ENCODE measurements at regions not wholly inside any gene's neighbourhood (a gene's known extent, or its start where the extent isn't known, plus 50 kb on each side); places are given as distances from the start of the nearest gene placed in this dataset.

DNA sequence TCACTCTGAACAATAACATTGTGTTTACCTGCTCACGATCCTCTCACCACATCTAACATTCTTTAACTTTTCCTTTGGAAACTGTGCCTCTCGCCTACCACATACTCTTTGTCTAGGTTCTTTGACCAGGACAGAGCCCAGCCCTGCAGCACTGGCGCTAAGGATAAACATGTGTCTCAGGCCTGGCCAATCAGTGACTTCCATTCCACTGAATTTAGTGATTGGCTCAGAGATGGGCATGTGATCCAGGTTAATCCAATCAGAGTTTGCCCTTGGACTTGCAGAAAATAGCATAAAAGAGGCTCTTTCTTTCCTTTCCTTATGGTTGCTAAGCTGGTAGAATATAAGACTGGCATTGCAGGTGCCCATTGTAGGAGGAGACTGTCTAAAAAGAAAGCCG is 605.7 kb downstream of the MATN1 start:
- TF ChIP-seq SUZ12 (IDR thresholded peaks at IDR 0.05; ENCODE audit: extremely low read depth, insufficient read depth, insufficient read length) (no peak), ZNF274 (IDR thresholded peaks at IDR 0.05; ENCODE audit: low read depth, low read length) (no peak)

Measured in NT2/D1 (cell line).